HG02610 (cell line): ENCODE measurements at regions not wholly inside any gene's neighbourhood (a gene's known extent, or its start where the extent isn't known, plus 50 kb on each side); places are given as distances from the start of the nearest gene placed in this dataset.
"Not testable (repeated sequence)": the region's sequence is repeated elsewhere in the genome, so short reads cannot be mapped to it uniquely, and the experiment has no call there.

Source experiments
- ATAC-seq: cut with Tn5 transposase; IDR thresholded peaks from one replicate; pipeline ENCODE4 v1.9.1; 2021; ENCODE audit warnings: mild to moderate bottlenecking, moderate library complexity; ENCODE audit not compliant: unreplicated experiment

- ATAC-seq, result no peak
Measured at GRCh38 chr2:61774351-61774750, 79.5 kb downstream of the FAM161A start.

- ATAC-seq, result no peak
Measured at GRCh38 chr2:61771904-61772845, 81.7 kb downstream of the FAM161A start.

GRCh38 chr2:61770746-61771145 lies 83.1 kb downstream of the FAM161A start:
- no peak for ATAC-seq

GRCh38 chr2:61770298-61770697 lies 83.6 kb downstream of the FAM161A start:
- ATAC-seq, result no peak

- ATAC-seq, result no peak
Measured at GRCh38 chr2:61769093-61769675, 84.7 kb downstream of the FAM161A start.

GRCh38 chr2:61764035-61764800 lies 89.6 kb downstream of the FAM161A start:
- peak; percentile 99 for ATAC-seq

GRCh38 chr2:61763605-61764034 lies 90.2 kb downstream of the FAM161A start:
- ATAC-seq, result peak; percentile 20

GRCh38 chr2:61762292-61762691 lies 91.6 kb downstream of the FAM161A start:
- no peak for ATAC-seq

GRCh38 chr2:61759718-61760117 lies 94.1 kb downstream of the FAM161A start:
- no peak for ATAC-seq

GRCh38 chr2:61759005-61759404 lies 94.9 kb downstream of the FAM161A start:
- no peak for ATAC-seq

- no peak for ATAC-seq
Measured at GRCh38 chr2:61758159-61758558, 95.7 kb downstream of the FAM161A start.

- ATAC-seq, result no peak
Measured at GRCh38 chr2:61753512-61753911, 100.3 kb downstream of the FAM161A start.

- no peak for ATAC-seq
Measured at GRCh38 chr2:61750624-61751023, 103.2 kb downstream of the FAM161A start.

- ATAC-seq, result no peak
Measured at GRCh38 chr2:61742955-61743354, 110.9 kb downstream of the FAM161A start.

GRCh38 chr2:61737841-61738240 lies 116.0 kb downstream of the FAM161A start:
- no peak for ATAC-seq

- no peak for ATAC-seq
Measured at GRCh38 chr2:61736953-61737352, 116.9 kb downstream of the FAM161A start.

- ATAC-seq, result no peak
Measured at GRCh38 chr2:61733563-61733962, 120.3 kb downstream of the FAM161A start.

GRCh38 chr2:61732787-61733186 lies 121.1 kb downstream of the FAM161A start:
- ATAC-seq, result no peak

GRCh38 chr2:61727746-61728145 lies 126.1 kb downstream of the FAM161A start:
- no peak for ATAC-seq

GRCh38 chr2:61726456-61727209 lies 127.2 kb downstream of the FAM161A start:
- ATAC-seq, result no peak

GRCh38 chr2:61723364-61723763 lies 130.5 kb downstream of the FAM161A start:
- ATAC-seq, result not testable (repeated sequence)
